Hepatocyte (in vitro differentiated cells): ENCODE measurements at regions not wholly inside any gene's neighbourhood (a gene's known extent, or its start where the extent isn't known, plus 50 kb on each side); places are given as distances from the start of the nearest gene placed in this dataset.
A peak's percentile ranks its signal among the peaks of the same experiment; 100 is the strongest.

ENCODE experiments used
- DNase-seq: peaks from one replicate; pipeline ENCODE4 v3.0.0-alpha.2; 2016; ENCODE audit warnings: low spot score
- H2AFZ ChIP-seq: fragments of 200-600 bp; sonication (generic); 2 replicates; pipeline ENCODE4 v1.6.0; 2016; ENCODE audit warnings: antibody characterized with exemption, mild to moderate bottlenecking
- H3K27ac ChIP-seq: fragments of 200-600 bp; sonication (generic); 2 replicates; pipeline ENCODE4 v1.5.1; 2016; ENCODE audit warnings: mild to moderate bottlenecking
- H3K27me3 ChIP-seq: fragments of 200-600 bp; sonication (generic); 2 replicates; pipeline ENCODE4 v1.6.1; 2016
- H3K36me3 ChIP-seq: fragments of 200-600 bp; sonication (generic); replicated peaks from 2 replicates; pipeline ENCODE4 v1.5.1; 2016; ENCODE audit warnings: low read depth; ENCODE audit not compliant: insufficient read depth
- H3K4me1 ChIP-seq: fragments of 200-600 bp; sonication (generic); 2 replicates; pipeline ENCODE4 v1.5.1; 2016; ENCODE audit warnings: mild to moderate bottlenecking, moderate library complexity; ENCODE audit not compliant: insufficient read depth
- H3K4me2 ChIP-seq: fragments of 200-600 bp; sonication (generic); 2 replicates; pipeline ENCODE4 v1.6.0; 2016
- H3K4me3 ChIP-seq: fragments of 200-600 bp; sonication (generic); 2 replicates; pipeline ENCODE4 v1.5.1; 2016; ENCODE audit warnings: mild to moderate bottlenecking
- H3K79me2 ChIP-seq: fragments of 200-600 bp; sonication (generic); 2 replicates; pipeline ENCODE4 v1.6.0; 2017; ENCODE audit warnings: mild to moderate bottlenecking
- H3K9me2 ChIP-seq: fragments of 200-600 bp; sonication (generic); replicated peaks from 2 replicates; pipeline ENCODE4 v1.6.0; 2017; ENCODE audit warnings: mild to moderate bottlenecking; ENCODE audit not compliant: insufficient read depth
- H3K9me3 ChIP-seq: fragments of 200-600 bp; sonication (generic); 2 replicates; pipeline ENCODE4 v1.5.1; 2016; ENCODE audit warnings: low read depth, mild to moderate bottlenecking
- H4K20me1 ChIP-seq: fragments of 200-600 bp; sonication (generic); 2 replicates; pipeline ENCODE4 v1.6.0; 2016; ENCODE audit warnings: mild to moderate bottlenecking; ENCODE audit not compliant: insufficient read depth, poor library complexity, severe bottlenecking
- EZH2 ChIP-seq: fragments of 200-600 bp; sonication (generic); IDR thresholded peaks from 2 replicates; pipeline ENCODE4 v1.6.1; 2016; ENCODE audit warnings: antibody characterized with exemption, mild to moderate bottlenecking, borderline replicate concordance
- EZH2phosphoT487 ChIP-seq: fragments of 200-600 bp; sonication (generic); IDR thresholded peaks from one replicate; pipeline ENCODE4 v1.6.1; 2018; ENCODE audit warnings: antibody characterized with exemption, mild to moderate bottlenecking, low read depth, moderate library complexity; ENCODE audit not compliant: unreplicated experiment, severe bottlenecking
- WGBS: methylation state at CpG from one replicate; pipeline ENCODE4 v1.1.6; 2016; ENCODE audit warnings: low lambda C conversion rate; ENCODE audit errors: missing lambda C conversion rate; 5-methylcytosine and 5-hydroxymethylcytosine counted together
- TF ChIP-seq, protein P1 (sequence below): fragments of 200-600 bp; sonication (generic); IDR thresholded peaks from 2 replicates; pipeline ENCODE4 v1.5.1; 2016; ENCODE audit warnings: antibody characterized with exemption, mild to moderate bottlenecking; ENCODE audit not compliant: poor library complexity

DNA sequence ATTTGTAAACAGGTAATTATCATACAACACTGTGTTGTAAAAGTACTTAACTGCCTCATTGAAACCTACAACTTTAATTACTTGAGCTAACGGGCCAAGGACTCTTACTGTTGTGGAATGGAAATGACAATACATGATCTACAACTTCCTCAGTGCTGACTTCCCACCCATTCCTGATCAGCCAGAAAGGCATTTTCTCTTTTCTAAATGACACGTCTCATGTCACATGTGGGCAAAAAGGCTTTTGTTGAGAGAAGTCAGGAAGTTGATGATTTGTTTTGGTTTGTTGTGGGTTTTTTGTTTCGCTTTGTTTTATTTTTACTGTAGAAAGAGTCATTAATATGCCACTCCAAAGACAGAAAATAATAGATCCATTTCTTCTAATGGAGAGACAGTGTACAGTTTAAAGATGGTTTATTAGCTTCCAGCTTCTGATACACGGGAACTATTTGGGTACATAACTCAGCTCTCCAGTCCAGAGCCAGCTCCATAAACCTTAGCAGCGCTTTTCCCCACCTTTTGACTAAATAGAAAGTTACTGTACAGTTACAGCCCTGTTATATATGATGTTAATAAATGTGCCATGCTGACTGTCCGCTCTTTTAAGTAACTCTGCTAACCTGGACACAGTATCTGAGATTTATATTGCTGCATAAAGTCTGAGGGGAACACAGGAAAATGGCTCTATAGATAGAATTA, 509.4 kb upstream of the API5 start:
- DNase-seq: no peak
- Histone ChIP-seq H4K20me1 (no peaks in the 10 kb centered on the region), H3K4me3 (no peak overlapping the region)

DNA sequence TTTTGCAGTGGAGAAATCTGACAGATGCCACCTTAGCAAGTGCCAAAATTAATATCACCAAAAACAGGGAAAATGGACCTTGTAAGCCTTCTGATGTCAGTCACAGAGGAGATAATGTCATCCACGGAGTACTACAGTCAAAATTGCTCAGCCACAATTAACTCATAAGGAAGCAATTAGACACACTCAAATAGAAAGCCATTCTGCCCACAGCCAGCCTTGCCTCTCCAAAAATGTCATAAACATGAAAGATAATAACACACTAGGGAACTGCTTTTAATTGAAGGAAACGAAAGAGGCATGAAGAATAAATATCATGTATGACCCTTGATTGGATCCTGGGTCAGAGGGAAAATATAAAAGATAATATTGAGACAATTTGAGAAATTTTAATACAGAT, 505.6 kb upstream of the API5 start:
- TF ChIP-seq EZH2phosphoT487 (no peak), EZH2 (no peak)
- H4K20me1 ChIP-seq: no peaks in the 10 kb centered on the region

More for the DNA sequence above, 509.4 kb upstream of the API5 start:
- H3K4me1 ChIP-seq: no peaks in the 10 kb centered on the region
- TF ChIP-seq EZH2 (no peak), EZH2phosphoT487 (no peak)
- TF ChIP-seq, protein P1, sequence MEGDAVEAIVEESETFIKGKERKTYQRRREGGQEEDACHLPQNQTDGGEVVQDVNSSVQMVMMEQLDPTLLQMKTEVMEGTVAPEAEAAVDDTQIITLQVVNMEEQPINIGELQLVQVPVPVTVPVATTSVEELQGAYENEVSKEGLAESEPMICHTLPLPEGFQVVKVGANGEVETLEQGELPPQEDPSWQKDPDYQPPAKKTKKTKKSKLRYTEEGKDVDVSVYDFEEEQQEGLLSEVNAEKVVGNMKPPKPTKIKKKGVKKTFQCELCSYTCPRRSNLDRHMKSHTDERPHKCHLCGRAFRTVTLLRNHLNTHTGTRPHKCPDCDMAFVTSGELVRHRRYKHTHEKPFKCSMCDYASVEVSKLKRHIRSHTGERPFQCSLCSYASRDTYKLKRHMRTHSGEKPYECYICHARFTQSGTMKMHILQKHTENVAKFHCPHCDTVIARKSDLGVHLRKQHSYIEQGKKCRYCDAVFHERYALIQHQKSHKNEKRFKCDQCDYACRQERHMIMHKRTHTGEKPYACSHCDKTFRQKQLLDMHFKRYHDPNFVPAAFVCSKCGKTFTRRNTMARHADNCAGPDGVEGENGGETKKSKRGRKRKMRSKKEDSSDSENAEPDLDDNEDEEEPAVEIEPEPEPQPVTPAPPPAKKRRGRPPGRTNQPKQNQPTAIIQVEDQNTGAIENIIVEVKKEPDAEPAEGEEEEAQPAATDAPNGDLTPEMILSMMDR: no peak
- no peaks in the 10 kb centered on the region for H3K36me3 ChIP-seq
- no peaks in the 10 kb centered on the region for H3K9me2 ChIP-seq
- H3K4me2 ChIP-seq: peak overlapping the region; percentile 44
- no peak overlapping the region for H3K27ac ChIP-seq
- WGBS: 55% methylated on average over 6 of the region's 6 CpGs
- H3K27me3 ChIP-seq: no peaks in the 10 kb centered on the region
- no peaks in the 10 kb centered on the region for H3K9me3 ChIP-seq
- no peak overlapping the region for H2AFZ ChIP-seq
- H3K79me2 ChIP-seq: no peaks in the 10 kb centered on the region

DNA sequence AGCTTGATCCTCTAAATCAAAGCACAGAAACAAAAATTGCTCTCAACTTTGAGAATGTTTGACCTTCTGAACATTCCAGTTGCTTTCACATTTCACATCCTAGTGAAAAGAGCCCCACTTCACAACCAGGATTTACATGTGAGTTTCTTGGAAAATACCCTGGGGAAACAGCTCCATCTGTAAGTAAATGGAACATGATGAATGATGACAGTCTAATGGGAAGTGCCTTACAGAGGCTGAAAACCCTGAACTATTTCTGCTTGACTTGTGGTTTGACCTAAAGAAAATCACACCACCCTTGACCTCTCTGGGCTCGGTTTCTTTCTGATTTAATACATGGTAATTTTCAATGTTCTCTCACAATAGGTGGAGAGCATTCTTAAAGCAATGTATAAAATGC, 499.4 kb upstream of the API5 start:
- DNase-seq: no peak
- Histone ChIP-seq H3K27ac (no peak overlapping the region), H3K4me1 (no peaks in the 10 kb centered on the region), H3K36me3 (no peaks in the 10 kb centered on the region), H3K4me3 (no peak overlapping the region), H3K9me3 (no peaks in the 10 kb centered on the region), H3K79me2 (no peaks in the 10 kb centered on the region), H4K20me1 (no peaks in the 10 kb centered on the region), H3K9me2 (no peaks in the 10 kb centered on the region), H3K27me3 (no peaks in the 10 kb centered on the region), H3K4me2 (no peak overlapping the region), H2AFZ (no peak overlapping the region)
- no peak for TF ChIP-seq EZH2phosphoT487
- no peak for TF ChIP-seq EZH2
- TF ChIP-seq, protein P1: no peak
- 33% methylated on average over 1 of the region's 1 CpG for WGBS

More for the DNA sequence above, 505.6 kb upstream of the API5 start:
- H3K4me3 ChIP-seq: no peak overlapping the region
- H3K9me3 ChIP-seq: no peaks in the 10 kb centered on the region
- H3K4me2 ChIP-seq: no peak overlapping the region
- no peaks in the 10 kb centered on the region for H3K36me3 ChIP-seq
- DNase-seq: no peak
- WGBS: 53% methylated on average over 2 of the region's 2 CpGs
- no peaks in the 10 kb centered on the region for H3K27me3 ChIP-seq
- no peak overlapping the region for H2AFZ ChIP-seq
- H3K4me1 ChIP-seq: no peaks in the 10 kb centered on the region
- no peak overlapping the region for H3K27ac ChIP-seq
- no peaks in the 10 kb centered on the region for H3K79me2 ChIP-seq
- no peaks in the 10 kb centered on the region for H3K9me2 ChIP-seq

DNA sequence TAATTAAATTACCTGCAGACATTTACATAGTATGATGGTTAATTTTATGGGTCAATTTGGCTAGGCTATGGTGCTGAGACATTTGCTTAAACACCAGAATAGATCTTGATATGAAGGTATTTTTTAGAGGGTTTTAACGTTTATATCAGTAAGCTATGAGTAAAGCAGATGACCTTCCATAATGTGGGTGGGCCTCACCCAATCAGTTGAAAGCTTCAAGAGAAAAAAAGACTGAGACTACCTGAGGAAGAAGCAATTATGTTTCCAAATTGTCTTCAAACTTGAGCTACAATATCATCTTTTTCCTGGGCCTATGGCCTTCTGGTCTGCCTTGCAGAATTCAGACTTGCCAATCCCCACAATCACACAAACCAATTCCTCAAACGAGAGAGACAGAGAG, 498.8 kb upstream of the API5 start:
- Histone ChIP-seq H3K9me2 (no peaks in the 10 kb centered on the region), H3K4me1 (no peaks in the 10 kb centered on the region), H3K4me2 (no peak overlapping the region), H4K20me1 (no peaks in the 10 kb centered on the region), H3K79me2 (no peaks in the 10 kb centered on the region), H3K36me3 (no peaks in the 10 kb centered on the region), H2AFZ (no peak overlapping the region), H3K27me3 (no peaks in the 10 kb centered on the region), H3K27ac (no peak overlapping the region), H3K9me3 (no peaks in the 10 kb centered on the region), H3K4me3 (no peak overlapping the region)
- WGBS: 71% methylated on average over 2 of the region's 2 CpGs
- no peak for TF ChIP-seq EZH2
- DNase-seq: no peak
